Fibroblast of skin of back (primary cell): ENCODE measurements at regions not wholly inside any gene's neighbourhood (a gene's known extent, or its start where the extent isn't known, plus 50 kb on each side); places are given as distances from the start of the nearest gene placed in this dataset.
A peak's percentile ranks its signal among the peaks of the same experiment; 100 is the strongest.

Experiments
- DNase-seq: peaks from one replicate; pipeline ENCODE4 v3.0.0-alpha.2; 2013

GRCh38 chr1:90122654-90123340 lies 127.9 kb downstream of the ZNF326 start:
- DNase-seq, result no peak

GRCh38 chr1:90114521-90115141 lies 119.7 kb downstream of the ZNF326 start:
- peak; percentile 50 for DNase-seq

GRCh38 chr1:90107990-90108389 lies 113.1 kb downstream of the ZNF326 start:
- no peak for DNase-seq

GRCh38 chr1:90106311-90106710 lies 111.4 kb downstream of the ZNF326 start:
- no peak for DNase-seq

GRCh38 chr1:90104941-90105538 lies 110.1 kb downstream of the ZNF326 start:
- no peak for DNase-seq

GRCh38 chr1:90100566-90100965 lies 105.7 kb downstream of the ZNF326 start:
- DNase-seq, result peak; percentile 74

- no peak for DNase-seq
These were observed 97.5 kb downstream of the ZNF326 start for GRCh38 chr1:90092441-90092840.
